ENCODE measurements at regions not wholly inside any gene's neighbourhood (a gene's known extent, or its start where the extent isn't known, plus 50 kb on each side); places are given as distances from the start of the nearest gene placed in this dataset.

DNA sequence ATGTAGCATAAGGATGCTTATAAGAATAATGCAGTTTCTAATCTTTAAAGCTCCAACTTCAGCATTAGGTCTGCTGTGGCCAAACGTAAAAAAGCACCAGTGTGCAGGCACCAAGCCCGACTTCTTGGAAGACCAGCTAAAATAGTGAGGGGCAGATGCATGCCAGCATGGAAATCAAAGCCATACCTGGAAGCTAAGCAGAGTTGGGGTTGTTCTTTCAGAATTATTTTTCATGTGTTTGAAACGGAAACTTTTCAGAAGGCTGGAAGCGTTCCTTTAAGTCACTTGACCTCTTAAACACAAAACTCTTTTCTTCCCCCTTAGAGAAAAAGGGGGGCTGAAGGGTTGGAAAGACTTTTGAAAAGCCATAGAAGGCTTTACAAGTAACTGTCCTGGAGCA, 329.2 kb upstream of the C1orf87 start:
- H3K4me3 ChIP-seq (ENCODE audit: low read depth, low read length) = no peak overlapping the region
- no peak for DNase-seq (ENCODE audit: low read depth)
- TF ChIP-seq CTCF (IDR thresholded peaks at IDR 0.05; ENCODE audit: control insufficient read depth, extremely low read depth, insufficient read depth) = no peak

DNA sequence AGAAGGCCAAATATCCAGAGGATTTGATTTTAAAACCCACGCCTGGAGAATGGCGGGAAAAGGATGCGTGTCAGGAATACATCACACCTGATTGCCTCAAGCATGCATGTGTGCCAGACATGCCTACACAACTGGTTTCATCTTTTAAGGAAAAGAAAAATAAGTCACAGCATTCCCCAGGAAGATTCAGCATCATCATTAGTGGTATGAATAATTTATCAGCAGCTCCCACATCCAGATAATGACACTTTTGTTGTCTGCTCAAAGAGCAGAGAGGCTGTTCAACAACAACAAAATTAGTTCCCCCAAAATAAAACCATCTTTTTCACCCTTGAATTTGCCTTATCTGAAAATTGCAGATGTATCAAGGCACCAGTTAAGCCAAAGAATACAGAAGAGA, 328.6 kb upstream of the C1orf87 start:
- TF ChIP-seq CTCF (IDR thresholded peaks at IDR 0.05; ENCODE audit: control insufficient read depth, extremely low read depth, insufficient read depth) = no peak
- no peak for DNase-seq (ENCODE audit: low read depth)
- no peak overlapping the region for H3K4me3 ChIP-seq (ENCODE audit: low read depth, low read length)

- H3K4me3 ChIP-seq (ENCODE audit: low read depth, low read length) = no peak overlapping the region
- TF ChIP-seq CTCF (IDR thresholded peaks at IDR 0.05; ENCODE audit: control insufficient read depth, extremely low read depth, insufficient read depth) = no peak
- DNase-seq (ENCODE audit: low read depth) = no peak
Observed at GRCh38 chr1:60394436-60394835, 320.9 kb upstream of the C1orf87 start.

- TF ChIP-seq CTCF (IDR thresholded peaks at IDR 0.05; ENCODE audit: control insufficient read depth, extremely low read depth, insufficient read depth) = no peak
- no peak for DNase-seq (ENCODE audit: low read depth)
Observed at GRCh38 chr1:60390593-60391282, 317.2 kb upstream of the C1orf87 start.

GRCh38 chr1:60388092-60388987, 314.8 kb upstream of the C1orf87 start:
- no peak for DNase-seq (ENCODE audit: low read depth)
- no peak overlapping the region for H3K4me3 ChIP-seq (ENCODE audit: low read depth, low read length)
- TF ChIP-seq CTCF (IDR thresholded peaks at IDR 0.05; ENCODE audit: control insufficient read depth, extremely low read depth, insufficient read depth) = no peak

More at GRCh38 chr1:60390593-60391282, 317.2 kb upstream of the C1orf87 start:
- no peak overlapping the region for H3K4me3 ChIP-seq (ENCODE audit: low read depth, low read length)

DNA sequence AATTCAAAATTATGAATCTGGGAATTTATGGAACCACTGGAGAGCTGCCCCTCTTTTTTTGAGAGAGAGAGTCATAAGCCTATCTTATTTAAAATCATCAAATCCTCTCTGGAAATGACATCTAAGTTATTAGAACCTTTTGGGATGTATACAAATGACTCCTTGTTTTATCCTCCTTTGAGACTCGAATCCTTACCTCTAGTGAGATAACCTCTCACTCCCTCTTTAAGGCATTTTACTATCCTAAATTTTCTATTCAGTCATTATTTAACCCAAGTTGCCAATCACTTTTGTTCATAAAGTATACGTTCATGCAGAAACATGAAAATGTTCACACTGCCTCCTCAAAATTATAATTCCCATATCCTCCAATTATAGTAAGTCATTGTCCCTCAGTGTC, 313.6 kb upstream of the C1orf87 start:
- no peak for TF ChIP-seq CTCF (IDR thresholded peaks at IDR 0.05; ENCODE audit: control insufficient read depth, extremely low read depth, insufficient read depth)
- H3K4me3 ChIP-seq (ENCODE audit: low read depth, low read length) = no peak overlapping the region
- no peak for DNase-seq (ENCODE audit: low read depth)
